ENCODE measurements at regions not wholly inside any gene's neighbourhood (a gene's known extent, or its start where the extent isn't known, plus 50 kb on each side); places are given as distances from the start of the nearest gene placed in this dataset.

- H3K4me1 ChIP-seq (ENCODE audit: control insufficient read depth in 1 of 2, insufficient read depth in 2 of 2, low read length in 2 of 2) = no peaks in the 10 kb centered on the region
These were observed 80.1 kb downstream of the IGLL1 start for GRCh38 chr22:23499845-23500500.

More at GRCh38 chr22:23499845-23500500, 80.1 kb downstream of the IGLL1 start:
- ChIA-PET POLR2A (no interaction called here), RAD21 (ENCODE audit: low non-redundant PET in 1 of 2, low total read pairs in 2 of 2, uncharacterized antibody in 2 of 2, unreplicated experiment in 2 of 2) (no interaction called here), CTCF (no interaction called here)
- no peak for TF ChIP-seq EZH2 (IDR thresholded peaks at IDR 0.05)
- no peak for TF ChIP-seq RAD21 (IDR thresholded peaks at IDR 0.05; ENCODE audit: low read depth)
- no peak for TF ChIP-seq TCF7L2 (IDR thresholded peaks at IDR 0.05; ENCODE audit: borderline replicate concordance, extremely low read depth, insufficient read depth, insufficient read length)
- no peak for TF ChIP-seq JUND (IDR thresholded peaks at IDR 0.05)
- TF ChIP-seq SP1 (IDR thresholded peaks at IDR 0.05; ENCODE audit: low read depth) = no peak
- TF ChIP-seq CEBPB (IDR thresholded peaks at IDR 0.05; ENCODE audit: low read depth) = no peak
- no peak for TF ChIP-seq SIN3A (IDR thresholded peaks at IDR 0.05; ENCODE audit: low read depth)
- TF ChIP-seq REST (IDR thresholded peaks at IDR 0.05; ENCODE audit: low read depth) = no peak
- TF ChIP-seq POLR2A (IDR thresholded peaks at IDR 0.05; ENCODE audit: borderline replicate concordance, extremely low read depth, insufficient read depth, insufficient read length) = no peak
- TF ChIP-seq CBX3 (IDR thresholded peaks at IDR 0.05; ENCODE audit: low read depth) = no peak
- TF ChIP-seq FOSL1 (IDR thresholded peaks at IDR 0.05; ENCODE audit: low read depth) = no peak
- TF ChIP-seq EZH2phosphoT487 (IDR thresholded peaks at IDR 0.05; ENCODE audit: borderline replicate concordance) = no peak
- no peak for TF ChIP-seq ZNF274 (IDR thresholded peaks at IDR 0.05; ENCODE audit: low read depth, low read length)
- no peak for TF ChIP-seq CTCF (IDR thresholded peaks at IDR 0.05 in 2 of 3, conservative IDR thresholded peaks at IDR 0.05 in 1 of 3; ENCODE audit: borderline replicate concordance in 1 of 3, insufficient read depth in 1 of 3, low read depth in 2 of 3, low read length in 2 of 3)
- no peak for TF ChIP-seq POLR2AphosphoS5 (IDR thresholded peaks at IDR 0.05; ENCODE audit: low read depth, low read length)
- Histone ChIP-seq H3K9me3 (ENCODE audit: control insufficient read depth in 1 of 2, insufficient read depth in 1 of 2, low read depth in 1 of 2, low read length in 2 of 2) (no peaks in the 10 kb centered on the region), H3K36me3 (ENCODE audit: control insufficient read depth in 1 of 2, insufficient read depth in 2 of 2, low read length in 2 of 2) (no peaks in the 10 kb centered on the region), H4K20me1 (ENCODE audit: insufficient read depth) (no peaks in the 10 kb centered on the region), H3K27me3 (ENCODE audit: insufficient read depth, low read length) (no peaks in the 10 kb centered on the region), H2AFZ (ENCODE audit: low read depth, low read length, poor library complexity, severe bottlenecking) (no peak overlapping the region), H3K9ac (ENCODE audit: low read length) (no peak overlapping the region), H3K27ac (ENCODE audit: low read depth, low read length) (no peak overlapping the region), H3K9me2 (ENCODE audit: insufficient read depth) (no peaks in the 10 kb centered on the region), H3K4me3 (replicated peaks in 1 of 2; ENCODE audit: low read depth in 1 of 2, low read length in 2 of 2) (no peak overlapping the region), H3K79me2 (ENCODE audit: insufficient read depth, low read length) (no peaks in the 10 kb centered on the region), H3K4me2 (ENCODE audit: low read length) (no peak overlapping the region)
- DNase-seq (ENCODE audit: low read depth, low spot score) (no peak), ATAC-seq (no peak)
- intact Hi-C loops (cut with micrococcal nuclease) = no loop called here
- BruUV-seq (replicated peaks) = no TSS peak
